ENCODE measurements at regions not wholly inside any gene's neighbourhood (a gene's known extent, or its start where the extent isn't known, plus 50 kb on each side); places are given as distances from the start of the nearest gene placed in this dataset.

GRCh38 chr4:115470763-115471162 is 357.3 kb upstream of the NDST4 start:
- TF ChIP-seq CTCF (IDR thresholded peaks at IDR 0.05) = no peak
- no peak for TF ChIP-seq POLR2A (IDR thresholded peaks at IDR 0.05)
- TF ChIP-seq EP300 (IDR thresholded peaks at IDR 0.05) = no peak
- TF ChIP-seq POLR2AphosphoS5 (IDR thresholded peaks at IDR 0.05) = no peak
